SKM-1 treated with dmso at 0.1 percent for 144 hours (cell line): ENCODE measurements at regions not wholly inside any gene's neighbourhood (a gene's known extent, or its start where the extent isn't known, plus 50 kb on each side); places are given as distances from the start of the nearest gene placed in this dataset.
"Not testable (repeated sequence)": the region's sequence is repeated elsewhere in the genome, so short reads cannot be mapped to it uniquely, and the experiment has no call there.

Experiments
- DNase-seq: peaks from one replicate; lab custom pipeline; 2025; ENCODE audit not compliant: unreplicated experiment; lab: John Stamatoyannopoulos, UW

DNA sequence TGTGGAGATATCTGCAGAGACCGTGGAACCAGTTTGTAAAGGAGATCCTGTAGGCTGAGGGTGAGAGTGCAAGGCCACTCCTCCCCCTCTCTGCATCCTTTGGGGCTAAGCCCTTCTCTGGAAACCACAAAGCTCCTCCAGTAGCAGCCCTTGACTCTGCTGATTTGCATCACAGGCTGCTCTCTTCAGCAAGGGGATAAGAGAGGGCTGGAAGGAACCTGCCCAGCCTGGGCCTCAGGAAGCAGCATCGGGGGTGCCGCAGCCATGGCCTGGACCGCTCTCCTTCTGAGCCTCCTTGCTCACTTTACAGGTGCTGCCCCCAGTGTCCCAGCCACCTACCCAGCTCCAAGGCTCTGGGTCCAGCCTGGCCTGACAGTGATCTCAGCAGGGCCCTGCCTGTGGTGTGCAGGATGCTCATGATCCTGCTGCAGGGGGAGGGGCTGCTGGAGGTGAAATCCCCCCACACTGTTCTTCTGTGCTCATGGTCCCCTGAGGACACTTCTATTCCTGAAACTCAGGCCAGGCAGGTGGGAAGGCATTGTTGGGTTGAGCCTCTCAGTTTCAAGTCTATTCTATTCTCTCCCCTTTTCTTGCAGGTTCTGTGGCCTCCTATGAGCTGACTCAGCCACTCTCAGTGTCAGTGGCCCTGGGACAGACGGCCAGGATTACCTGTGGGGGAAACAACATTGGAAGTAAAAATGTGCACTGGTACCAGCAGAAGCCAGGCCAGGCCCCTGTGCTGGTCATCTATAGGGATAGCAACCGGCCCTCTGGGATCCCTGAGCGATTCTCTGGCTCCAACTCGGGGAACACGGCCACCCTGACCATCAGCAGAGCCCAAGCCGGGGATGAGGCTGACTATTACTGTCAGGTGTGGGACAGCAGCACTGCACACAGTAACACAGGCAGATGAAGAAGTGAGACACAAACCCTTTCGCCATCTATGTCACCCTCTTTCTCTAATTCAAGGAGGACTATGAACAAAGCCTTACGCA is 68.5 kb upstream of the IGLL5 start:
- DNase-seq: peak; percentile 74

DNA sequence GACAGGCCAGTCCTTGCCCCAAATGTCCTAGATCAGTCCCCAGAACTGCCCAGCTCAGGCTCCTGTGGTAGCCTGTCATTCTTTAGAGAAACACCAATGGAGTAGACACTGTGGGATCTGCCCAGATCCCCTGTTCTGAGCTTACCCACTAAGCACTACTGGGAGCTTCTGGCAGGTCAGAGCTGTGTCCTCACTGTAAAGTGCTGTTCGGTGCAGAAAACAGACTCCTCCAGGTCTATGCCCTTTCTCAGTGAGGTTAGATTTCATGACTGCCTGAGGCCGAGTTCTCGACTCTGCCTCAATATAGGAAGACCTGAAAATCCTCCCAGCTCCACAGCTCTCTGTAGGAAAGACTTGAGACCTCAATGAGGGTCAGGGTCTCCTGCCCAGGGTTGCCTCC is 67.5 kb upstream of the IGLL5 start:
- no peak for DNase-seq

DNA sequence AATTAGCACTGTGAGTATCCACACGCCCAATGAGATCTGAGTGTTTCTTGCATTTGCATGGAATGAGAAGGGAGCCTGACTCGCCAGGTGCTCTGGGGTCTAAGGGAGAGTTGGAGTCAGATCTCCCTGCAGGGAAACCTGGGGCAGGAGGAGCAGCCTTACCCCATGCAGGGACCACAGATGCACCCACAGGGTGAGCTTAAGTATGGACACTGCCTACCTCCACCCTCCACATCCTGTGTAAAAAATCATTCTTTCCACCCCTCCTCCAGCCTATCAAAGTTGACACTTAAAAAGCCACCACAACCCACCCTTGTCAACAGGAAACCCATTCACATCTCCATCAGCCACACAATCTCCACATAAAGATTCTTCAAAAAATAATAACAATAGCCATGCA is 67.0 kb upstream of the IGLL5 start:
- DNase-seq: no peak

DNA sequence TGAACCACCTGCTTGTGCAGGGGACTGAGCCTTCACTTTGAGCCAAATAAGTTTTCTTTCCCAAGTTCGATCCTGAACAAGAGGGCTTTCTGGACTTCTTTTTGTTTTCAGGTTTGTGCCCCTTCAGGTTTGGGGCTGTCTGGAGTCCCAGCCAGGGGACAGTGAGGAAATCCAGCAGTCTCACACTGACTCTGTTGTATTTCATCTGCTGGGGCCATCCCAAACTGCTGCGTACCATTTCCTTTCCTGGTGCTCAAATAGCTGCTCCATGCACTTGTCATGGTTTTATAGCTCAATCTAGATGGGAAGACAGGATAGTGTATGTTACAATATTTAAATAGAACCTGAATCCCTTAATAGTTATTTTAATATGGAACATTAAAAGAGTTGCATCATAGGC is 66.3 kb upstream of the IGLL5 start:
- no peak for DNase-seq

DNA sequence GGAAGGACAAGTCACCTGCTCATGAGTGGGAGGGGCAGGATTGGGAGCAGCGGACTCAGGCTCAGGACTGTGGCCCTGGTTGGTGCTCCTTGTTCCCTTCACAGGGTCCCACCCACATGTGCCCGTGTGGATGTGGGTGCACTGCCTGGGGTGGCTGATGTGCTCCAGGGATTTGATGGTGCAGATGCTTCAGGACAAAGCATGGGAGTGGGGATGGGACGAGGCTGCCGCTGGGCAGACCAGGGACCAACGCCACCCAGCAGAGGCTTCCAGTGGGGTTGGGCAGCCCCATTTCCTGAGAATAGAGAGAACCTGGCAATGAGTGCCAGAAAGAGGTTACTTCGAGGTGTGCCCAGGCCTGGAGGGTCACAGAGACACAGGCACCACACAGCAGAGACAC is 65.5 kb upstream of the IGLL5 start:
- no peak for DNase-seq

DNA sequence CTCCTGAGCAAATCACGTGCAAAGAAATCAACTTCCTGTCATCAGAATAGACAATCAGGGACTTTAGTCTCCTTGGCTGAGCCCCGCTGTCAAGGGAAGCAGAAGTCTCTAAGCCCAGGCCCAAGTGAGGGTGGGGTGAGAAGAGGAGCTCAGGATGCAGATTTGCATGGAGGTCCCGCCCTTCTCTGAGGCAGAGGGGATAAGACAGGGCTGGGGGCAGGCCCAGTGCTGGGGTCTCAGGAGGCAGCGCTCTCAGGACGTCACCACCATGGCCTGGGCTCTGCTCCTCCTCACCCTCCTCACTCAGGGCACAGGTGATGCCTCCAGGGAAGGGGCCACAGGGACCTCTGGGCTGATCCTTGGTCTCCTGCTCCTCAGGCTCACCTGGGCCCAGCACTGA is 65.1 kb upstream of the IGLL5 start:
- not testable (repeated sequence) for DNase-seq

DNA sequence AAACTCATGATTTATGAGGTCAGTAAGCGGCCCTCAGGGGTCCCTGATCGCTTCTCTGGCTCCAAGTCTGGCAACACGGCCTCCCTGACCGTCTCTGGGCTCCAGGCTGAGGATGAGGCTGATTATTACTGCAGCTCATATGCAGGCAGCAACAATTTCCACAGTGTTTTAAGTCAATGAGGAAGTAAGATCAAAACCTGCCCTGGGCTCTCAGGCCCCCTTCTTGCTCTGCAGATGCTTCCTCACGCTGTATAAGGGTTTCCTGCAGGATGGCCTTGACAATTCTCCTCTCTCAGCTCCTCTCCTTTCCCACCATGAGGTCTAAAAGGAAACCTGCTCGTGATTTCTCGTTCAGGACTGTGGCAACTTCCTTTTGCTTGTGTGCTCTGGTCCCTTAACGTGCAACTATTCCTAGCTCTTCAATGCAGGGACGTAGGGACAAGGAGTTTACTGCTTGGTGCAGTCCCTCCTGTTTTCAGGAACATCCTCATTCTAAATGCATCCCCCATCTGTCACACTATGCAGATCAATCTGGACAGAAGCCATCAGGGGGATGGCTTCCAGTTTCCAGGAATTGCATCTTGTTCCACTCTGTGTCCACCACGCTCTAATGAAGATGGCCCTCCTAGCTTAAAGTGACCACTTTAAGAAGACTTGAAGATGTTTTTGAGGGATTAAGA is 64.3 kb upstream of the IGLL5 start:
- DNase-seq: peak; percentile 70

DNA sequence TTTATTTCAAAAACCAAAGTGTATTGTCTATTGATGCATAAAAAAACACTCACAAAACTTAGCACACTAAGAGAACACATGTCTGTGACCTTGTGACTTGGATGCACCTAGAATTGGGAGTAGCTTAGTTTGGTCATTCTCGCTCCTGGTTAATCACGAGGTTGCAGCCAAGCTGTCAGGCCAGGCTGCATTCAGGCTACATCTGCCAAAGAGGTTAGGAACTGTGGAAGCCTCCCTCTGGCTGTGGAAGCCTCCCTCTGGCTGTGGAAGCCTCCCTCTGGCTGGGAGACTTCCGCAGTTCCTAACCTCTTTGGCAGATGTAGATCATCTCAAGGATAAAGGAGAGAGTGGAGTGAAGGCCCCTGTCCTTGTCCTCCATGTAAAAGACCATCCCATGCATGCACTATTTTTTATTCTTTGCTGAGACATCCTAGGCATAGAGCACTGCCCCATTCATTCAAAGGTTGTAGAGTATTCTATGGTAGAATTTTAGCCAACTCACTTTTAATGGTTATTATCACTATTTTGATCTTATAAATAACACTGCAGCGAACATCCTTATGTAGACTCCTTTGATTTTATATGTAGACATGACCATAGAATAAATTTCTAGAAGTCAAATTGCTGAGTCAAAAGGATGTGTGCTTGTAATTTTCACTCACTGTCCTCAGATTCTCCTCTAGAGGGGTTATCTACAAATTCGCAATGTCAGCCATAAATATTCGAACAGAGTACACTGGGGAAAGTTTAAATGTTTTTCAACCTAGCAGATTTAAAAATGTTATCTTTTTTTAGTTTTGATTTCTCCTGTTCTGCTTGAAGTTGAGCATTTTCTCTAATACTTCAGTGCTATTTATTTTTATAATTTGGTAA is 63.0 kb upstream of the IGLL5 start:
- DNase-seq: no peak

DNA sequence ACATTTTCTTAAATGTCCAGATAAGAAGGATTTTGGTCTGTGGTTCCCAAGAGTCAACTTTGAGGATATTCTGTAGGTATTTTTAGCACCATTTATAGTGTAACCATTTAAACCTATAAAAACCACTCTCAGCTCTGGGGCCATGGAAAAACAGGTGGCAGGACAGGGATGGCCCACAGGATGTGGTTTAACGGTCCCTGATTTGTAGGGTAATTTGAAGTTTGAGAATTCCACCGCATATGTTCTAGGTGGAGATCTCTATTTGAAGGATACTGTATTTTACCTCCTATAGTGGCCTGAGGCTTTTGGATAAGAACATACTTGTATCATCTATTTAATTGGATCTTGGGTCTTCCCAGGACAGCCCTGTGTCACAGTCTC is 62.4 kb upstream of the IGLL5 start:
- no peak for DNase-seq

DNA sequence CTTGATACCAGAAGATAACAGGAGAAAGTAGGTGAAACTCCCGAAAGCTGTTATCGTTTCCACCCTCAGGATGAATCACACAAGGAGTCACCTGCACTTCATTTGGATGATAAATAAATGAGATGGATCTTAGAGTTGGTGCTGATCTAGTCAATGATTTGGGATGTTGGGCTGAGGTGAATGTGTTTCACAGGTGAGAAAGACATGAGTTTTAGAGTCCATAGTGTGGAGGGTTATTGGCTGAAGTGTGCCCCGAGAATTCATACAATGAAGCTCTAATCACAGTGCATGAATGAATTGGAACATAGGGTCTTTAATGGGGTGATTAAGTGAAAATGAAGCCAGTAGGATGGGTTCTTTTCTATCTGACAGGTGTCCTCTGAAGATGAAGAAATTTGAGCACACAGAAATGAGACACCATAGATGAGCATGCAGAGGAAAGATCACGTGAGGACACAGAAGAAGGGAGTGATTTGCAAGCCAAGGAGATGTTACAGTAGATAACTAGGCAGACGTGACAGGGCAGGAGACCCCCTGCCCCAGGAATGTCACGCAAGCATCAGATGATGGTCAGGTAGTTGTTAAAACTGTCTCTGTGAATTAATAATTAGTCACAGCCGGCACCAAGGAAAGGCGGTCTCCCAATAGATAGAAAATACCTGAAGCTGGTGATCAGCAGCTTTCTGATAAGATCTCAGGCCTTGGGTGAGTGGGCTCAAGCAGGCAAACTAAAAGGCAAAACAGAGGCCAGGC is 60.3 kb upstream of the IGLL5 start:
- DNase-seq: no peak

DNA sequence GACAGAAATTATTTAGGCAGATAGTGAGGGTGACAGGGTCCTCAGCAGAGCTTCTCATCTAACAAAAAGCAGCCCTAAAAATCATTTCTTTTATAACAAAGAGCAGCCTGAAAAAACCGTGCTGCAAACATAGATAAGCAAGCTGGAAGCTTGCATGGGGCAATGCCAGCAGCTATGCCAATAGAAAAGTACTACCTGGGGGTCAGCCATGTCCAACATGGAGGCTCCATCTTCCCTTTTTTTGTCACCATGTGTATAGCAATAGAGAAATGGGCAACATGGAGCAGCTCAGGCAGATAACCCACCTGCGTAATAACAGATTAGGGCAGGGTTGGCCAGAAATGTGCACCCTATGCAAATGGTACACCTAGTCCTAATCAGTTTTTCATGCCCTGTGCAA is 57.4 kb upstream of the IGLL5 start:
- DNase-seq: no peak

DNA sequence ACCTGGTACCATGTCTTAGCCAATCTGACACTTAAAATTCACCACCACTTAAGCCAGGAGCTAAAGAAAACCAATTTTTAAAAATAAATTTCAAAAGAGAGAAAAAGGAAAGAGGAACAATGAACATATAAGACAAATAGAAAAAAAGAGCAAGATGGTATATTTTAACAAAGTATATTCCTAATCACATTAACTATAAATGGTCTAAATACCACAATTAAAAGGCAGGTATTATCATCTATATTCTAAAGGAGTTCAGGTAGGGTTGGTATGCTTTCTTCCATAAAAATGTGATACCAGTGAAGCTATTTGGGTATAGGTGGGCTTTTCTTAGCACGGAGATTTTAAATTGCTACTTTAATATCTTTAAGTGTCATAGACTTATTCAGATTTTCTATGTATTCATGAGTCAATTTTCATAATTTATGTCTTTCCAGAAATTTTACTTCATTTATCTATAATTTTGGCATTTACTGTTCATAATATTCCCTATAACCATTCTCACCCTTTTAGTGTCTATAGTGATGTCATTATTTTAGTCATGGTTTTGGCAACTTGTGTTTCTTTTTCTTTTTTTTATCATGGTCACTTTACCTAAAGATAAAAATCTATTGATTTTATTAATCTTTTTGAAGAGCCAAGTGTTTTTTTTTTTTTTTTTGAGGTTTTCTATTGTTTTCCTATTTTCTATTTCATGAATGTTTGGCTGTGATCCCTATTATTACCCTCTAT is 56.5 kb upstream of the IGLL5 start:
- no peak for DNase-seq

DNA sequence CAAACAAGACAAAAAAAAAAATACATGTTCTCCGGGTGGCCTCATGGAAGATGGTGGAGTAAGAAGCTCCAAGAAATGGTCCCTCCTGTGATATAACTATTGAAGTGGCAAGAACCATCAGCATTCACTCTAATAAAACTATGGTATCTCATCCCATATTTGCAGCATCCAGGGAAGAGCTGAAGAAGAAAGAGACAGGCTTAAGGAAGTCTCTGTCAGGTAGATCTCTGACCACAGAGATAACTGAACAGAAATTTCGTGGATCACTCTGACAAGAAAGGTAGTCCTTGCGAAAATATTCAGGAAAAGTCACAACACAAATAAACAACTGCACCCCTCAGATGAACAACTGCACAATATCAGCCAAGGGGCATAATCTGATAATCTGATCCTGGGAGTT is 54.6 kb upstream of the IGLL5 start:
- DNase-seq: no peak

DNA sequence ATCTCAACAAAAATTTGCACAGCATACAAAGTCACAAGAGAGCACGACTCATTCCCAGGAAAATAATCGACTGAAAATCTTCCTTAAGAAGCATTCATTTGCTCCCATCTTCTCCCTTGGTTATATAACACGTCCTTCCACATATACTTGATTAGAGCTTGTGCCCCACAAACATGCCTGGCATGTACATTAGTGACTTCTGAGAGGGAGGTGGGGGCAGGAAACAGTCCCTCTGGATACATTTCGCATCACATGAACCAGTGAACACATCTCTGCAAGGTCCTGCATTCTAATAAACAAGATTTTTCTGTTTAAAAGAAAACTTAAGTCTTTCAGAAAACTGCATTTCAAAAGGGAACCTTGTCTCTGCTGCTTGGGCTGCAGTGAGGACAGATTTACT is 54.1 kb upstream of the IGLL5 start:
- no peak for DNase-seq

DNA sequence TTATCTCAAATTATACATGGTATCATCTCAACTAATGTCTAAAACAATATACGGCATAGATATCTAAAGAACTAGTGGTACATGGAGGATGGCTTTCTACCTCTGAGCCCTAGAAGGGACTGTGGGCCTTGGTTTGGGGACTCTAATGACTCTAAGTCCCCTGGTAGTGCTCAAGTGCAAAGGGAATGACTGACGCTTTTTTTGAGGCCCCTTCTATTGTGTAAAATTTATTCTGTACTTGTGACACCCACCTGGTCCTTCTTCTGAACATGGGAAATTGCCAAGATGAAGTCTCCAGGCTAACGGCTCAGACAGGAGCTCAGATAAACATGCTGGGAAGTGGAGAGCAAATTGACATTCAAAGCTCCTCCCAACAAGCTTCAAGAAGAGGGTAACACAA is 53.4 kb upstream of the IGLL5 start:
- DNase-seq: no peak

DNA sequence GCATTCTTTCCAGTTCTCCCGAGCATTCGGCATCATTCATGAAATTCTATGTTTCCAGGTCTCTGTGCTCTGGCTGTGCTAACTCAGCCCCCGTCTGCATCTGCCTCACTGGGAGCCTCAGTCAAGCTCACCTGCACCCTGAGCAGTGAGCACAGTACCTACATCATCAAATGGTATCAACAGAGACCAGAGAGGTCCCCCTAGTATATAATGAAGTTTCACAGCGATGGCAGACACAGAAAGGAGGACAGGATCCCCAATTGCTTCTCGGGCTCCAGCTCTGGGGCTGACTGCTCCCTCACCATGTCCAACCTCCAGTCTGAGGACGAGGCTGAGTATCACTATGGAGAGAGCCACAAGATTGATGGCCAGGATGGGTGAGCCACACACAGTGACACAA is 52.8 kb upstream of the IGLL5 start:
- no peak for DNase-seq

DNA sequence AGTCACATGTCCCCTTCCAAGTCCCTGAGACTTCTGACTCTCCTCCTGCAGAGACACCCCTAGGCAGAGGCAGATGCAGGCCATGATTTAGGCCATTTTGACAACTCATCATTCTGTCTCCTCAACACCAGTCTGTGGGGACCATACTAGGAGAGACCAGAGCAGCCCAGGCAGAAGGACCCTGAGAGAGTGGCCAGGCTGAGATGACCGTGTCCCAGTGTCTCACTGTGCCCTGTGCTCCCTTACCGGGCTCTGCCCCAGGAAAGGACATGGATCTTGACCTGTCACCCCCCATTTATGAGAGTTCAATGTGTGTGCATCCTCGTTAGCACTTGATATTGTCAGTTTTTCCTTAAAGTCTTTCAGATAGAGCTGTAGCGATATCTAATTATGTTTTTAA is 52.4 kb upstream of the IGLL5 start:
- no peak for DNase-seq

DNA sequence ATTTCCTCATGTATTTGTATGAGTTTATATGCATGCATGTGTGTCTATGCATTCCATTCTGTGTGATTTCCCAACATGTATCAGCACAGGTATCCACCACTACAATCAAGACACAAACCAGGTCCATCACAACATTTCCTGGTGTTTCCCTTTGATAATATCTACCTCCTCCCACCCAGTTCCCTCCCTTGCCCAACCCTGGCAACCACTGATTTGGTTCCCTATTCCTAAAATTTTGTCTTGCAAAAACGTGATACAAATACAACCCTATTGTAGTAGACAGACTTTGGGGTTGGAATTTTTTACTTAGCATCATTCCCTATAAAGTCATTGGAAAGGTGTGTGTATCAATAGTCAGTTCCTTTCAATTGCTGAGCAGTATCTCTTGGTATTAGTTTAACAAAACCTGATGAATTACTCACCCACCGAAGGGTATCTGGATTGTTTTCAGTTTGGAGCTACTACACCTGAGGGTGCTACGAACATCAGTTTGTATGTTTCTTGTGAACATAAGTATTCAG is 51.8 kb upstream of the IGLL5 start:
- no peak for DNase-seq

DNA sequence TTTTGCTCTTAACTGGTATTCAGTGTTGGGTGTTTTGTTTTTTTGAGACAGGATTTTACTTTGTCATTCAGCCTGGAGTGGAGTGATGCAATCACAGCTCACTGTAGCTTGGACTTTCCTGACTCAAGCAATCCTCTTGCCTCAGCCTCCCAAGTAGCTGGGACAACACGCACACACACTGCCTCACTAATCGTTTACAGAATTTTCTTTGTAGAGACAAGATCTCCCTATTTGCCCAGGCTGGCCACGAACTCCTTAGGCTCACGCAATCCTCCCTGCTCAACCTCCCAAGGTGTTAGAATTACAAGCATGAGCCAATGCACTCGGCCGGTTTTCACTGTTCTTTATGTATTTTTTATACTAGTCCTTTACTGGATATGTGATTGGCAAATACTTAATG is 51.0 kb upstream of the IGLL5 start:
- no peak for DNase-seq
